ENCODE measurements at regions not wholly inside any gene's neighbourhood (a gene's known extent, or its start where the extent isn't known, plus 50 kb on each side); places are given as distances from the start of the nearest gene placed in this dataset.

- no peak for TF ChIP-seq CTCF (IDR thresholded peaks at IDR 0.05)
These were observed 97.6 kb downstream of the ZIC5 start for GRCh38 chr13:99873832-99874430.

DNA sequence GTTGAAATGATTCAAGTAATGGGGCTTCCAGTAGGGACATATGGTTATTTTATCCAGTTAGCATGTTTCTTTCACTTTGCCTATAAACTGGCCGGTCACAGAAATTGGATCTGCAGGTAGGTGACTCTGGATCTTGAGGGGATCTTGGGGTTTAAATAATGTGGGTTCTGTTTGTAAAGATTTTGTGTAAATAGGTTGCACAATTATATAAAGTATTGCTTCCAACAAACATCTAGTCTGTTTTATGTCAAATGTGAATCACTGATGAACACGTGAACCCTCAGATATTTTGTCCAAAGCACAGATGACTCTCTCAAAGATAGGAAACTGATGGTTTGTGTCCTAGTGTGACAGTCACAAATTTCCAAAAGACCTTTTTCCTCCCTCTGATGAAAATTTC is 98.4 kb downstream of the ZIC5 start:
- TF ChIP-seq CTCF (IDR thresholded peaks at IDR 0.05), result no peak

GRCh38 chr13:99871249-99871898 is 100.2 kb downstream of the ZIC5 start:
- TF ChIP-seq CTCF (IDR thresholded peaks at IDR 0.05), result no peak

GRCh38 chr13:99870541-99870940 is 101.0 kb downstream of the ZIC5 start:
- TF ChIP-seq CTCF (IDR thresholded peaks at IDR 0.05), result no peak

DNA sequence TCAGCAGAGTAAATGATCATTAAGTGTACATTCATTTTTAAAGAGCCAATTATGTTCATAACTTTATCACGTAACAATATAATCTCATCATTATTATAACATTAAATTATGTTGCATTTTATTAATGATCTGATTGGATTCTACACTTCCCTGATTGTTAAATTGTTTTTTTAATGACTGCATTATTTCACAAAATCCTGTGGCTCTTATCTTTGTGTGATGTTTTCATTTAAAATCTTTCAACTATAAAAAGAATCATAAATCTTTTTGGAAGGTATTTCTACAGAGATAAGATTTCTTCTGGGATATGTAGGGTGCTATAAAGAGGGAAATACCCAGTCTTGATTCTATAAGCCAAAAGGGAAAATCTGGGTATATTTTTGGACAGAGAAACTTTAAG is 101.7 kb downstream of the ZIC5 start:
- TF ChIP-seq CTCF (IDR thresholded peaks at IDR 0.05), result no peak

GRCh38 chr13:99868767-99869166 is 102.8 kb downstream of the ZIC5 start:
- no peak for TF ChIP-seq CTCF (IDR thresholded peaks at IDR 0.05)

DNA sequence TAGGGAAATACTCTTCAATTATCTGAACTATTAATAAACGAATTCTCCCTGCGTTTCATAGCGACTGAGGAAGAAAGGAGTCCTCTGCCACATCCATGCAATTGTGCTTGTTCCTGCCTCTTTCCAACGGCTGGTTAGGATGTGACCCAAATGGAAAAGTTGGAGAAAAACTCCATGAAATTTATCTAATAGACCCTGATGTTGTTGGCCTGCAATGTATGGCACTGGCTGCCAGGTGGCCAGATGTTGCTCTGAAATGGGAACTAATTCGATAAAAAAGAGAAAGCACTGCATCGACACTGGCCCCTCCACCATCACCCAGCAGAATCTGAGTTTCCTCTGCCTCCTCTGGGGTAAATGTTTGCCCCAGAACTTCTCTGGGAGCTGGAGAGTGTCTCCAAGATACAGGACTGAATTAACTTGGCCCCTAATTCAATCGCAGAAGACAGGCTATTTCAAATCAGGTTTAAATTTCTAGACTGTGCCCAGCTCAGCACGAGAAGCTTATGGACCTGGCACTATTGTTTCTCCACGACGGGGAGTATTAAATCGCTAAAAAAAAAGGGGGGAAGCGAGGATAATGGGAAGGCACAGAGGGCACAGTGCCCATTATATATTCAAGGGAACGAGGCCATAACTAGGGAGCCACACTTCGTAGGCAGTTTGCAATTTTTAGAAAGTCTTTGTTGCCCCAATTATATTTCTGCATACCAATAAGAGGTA is 103.9 kb downstream of the ZIC5 start:
- no peak for TF ChIP-seq CTCF (IDR thresholded peaks at IDR 0.05)
